ENCODE measurements at regions not wholly inside any gene's neighbourhood (a gene's known extent, or its start where the extent isn't known, plus 50 kb on each side); places are given as distances from the start of the nearest gene placed in this dataset.

DNA sequence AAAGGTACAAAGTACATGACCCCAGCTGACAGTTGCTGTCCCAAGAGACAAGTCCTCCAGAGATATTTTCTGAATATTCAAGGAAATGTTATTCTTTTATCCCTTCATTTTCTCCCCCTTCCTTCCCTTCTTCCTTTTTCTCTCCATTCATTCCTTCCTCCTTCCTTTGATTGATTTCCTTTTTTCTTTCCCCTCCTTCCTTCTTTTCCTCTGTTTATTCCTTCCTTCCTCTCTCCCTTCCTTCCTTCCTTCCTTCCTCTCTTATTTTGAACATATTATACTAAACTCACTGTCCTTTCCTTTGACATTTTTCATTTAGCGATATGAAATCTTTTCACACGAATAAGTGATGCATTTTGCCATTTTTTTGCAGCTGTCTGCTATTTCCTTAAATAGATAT, 73.2 kb upstream of the HDDC2 start:
- DNase-seq (ENCODE audit: low read depth, low spot score) (no peak), ATAC-seq (no peak)
- CTCF ChIA-PET: no interaction called here
- no TSS peak for BruUV-seq (replicated peaks)
- H3K36me3 ChIP-seq (ENCODE audit: control insufficient read depth, insufficient read depth, low read length): no peaks in the 10 kb centered on the region
- no peak overlapping the region for H3K4me3 ChIP-seq (ENCODE audit: low read depth in 2 of 2, low read length in 2 of 2)
- no peak overlapping the region for H3K27ac ChIP-seq (ENCODE audit: low read length)
- intact Hi-C loops (cut with micrococcal nuclease; ENCODE audit: unreplicated experiment) (no loop called here), in situ Hi-C loops (cut with HindIII; ENCODE audit: low pct_unique_long_range_greater_than_20kb, low sequenced_read_pairs) (no loop called here)
- POLR2A ChIA-PET: no interaction called here
- no peak for TF ChIP-seq POLR2AphosphoS5 (IDR thresholded peaks at IDR 0.05; ENCODE audit: low read depth, low read length)
- no peak for TF ChIP-seq TCF7L2 (IDR thresholded peaks at IDR 0.05; ENCODE audit: low read depth, low read length)
- TF ChIP-seq, protein P1, sequence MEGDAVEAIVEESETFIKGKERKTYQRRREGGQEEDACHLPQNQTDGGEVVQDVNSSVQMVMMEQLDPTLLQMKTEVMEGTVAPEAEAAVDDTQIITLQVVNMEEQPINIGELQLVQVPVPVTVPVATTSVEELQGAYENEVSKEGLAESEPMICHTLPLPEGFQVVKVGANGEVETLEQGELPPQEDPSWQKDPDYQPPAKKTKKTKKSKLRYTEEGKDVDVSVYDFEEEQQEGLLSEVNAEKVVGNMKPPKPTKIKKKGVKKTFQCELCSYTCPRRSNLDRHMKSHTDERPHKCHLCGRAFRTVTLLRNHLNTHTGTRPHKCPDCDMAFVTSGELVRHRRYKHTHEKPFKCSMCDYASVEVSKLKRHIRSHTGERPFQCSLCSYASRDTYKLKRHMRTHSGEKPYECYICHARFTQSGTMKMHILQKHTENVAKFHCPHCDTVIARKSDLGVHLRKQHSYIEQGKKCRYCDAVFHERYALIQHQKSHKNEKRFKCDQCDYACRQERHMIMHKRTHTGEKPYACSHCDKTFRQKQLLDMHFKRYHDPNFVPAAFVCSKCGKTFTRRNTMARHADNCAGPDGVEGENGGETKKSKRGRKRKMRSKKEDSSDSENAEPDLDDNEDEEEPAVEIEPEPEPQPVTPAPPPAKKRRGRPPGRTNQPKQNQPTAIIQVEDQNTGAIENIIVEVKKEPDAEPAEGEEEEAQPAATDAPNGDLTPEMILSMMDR (IDR thresholded peaks at IDR 0.05): no peak
- TF ChIP-seq SIN3A (IDR thresholded peaks at IDR 0.05; ENCODE audit: borderline replicate concordance, insufficient read depth, low read depth, low read length): no peak
- TF ChIP-seq, protein P2, sequence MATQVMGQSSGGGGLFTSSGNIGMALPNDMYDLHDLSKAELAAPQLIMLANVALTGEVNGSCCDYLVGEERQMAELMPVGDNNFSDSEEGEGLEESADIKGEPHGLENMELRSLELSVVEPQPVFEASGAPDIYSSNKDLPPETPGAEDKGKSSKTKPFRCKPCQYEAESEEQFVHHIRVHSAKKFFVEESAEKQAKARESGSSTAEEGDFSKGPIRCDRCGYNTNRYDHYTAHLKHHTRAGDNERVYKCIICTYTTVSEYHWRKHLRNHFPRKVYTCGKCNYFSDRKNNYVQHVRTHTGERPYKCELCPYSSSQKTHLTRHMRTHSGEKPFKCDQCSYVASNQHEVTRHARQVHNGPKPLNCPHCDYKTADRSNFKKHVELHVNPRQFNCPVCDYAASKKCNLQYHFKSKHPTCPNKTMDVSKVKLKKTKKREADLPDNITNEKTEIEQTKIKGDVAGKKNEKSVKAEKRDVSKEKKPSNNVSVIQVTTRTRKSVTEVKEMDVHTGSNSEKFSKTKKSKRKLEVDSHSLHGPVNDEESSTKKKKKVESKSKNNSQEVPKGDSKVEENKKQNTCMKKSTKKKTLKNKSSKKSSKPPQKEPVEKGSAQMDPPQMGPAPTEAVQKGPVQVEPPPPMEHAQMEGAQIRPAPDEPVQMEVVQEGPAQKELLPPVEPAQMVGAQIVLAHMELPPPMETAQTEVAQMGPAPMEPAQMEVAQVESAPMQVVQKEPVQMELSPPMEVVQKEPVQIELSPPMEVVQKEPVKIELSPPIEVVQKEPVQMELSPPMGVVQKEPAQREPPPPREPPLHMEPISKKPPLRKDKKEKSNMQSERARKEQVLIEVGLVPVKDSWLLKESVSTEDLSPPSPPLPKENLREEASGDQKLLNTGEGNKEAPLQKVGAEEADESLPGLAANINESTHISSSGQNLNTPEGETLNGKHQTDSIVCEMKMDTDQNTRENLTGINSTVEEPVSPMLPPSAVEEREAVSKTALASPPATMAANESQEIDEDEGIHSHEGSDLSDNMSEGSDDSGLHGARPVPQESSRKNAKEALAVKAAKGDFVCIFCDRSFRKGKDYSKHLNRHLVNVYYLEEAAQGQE (IDR thresholded peaks at IDR 0.05; ENCODE audit: insufficient read depth in 1 of 2, low read depth in 2 of 2, low read length in 1 of 2): no peak
- no peaks in the 10 kb centered on the region for H3K9me3 ChIP-seq (ENCODE audit: control insufficient read depth, insufficient read depth, low read depth, low read length)
- peaks cover 29% of the 10 kb centered on the region for H3K27me3 ChIP-seq (ENCODE audit: control insufficient read depth, insufficient read depth, low read length)
- no peaks in the 10 kb centered on the region for H3K4me1 ChIP-seq (ENCODE audit: control insufficient read depth, insufficient read depth, low read length)

DNA sequence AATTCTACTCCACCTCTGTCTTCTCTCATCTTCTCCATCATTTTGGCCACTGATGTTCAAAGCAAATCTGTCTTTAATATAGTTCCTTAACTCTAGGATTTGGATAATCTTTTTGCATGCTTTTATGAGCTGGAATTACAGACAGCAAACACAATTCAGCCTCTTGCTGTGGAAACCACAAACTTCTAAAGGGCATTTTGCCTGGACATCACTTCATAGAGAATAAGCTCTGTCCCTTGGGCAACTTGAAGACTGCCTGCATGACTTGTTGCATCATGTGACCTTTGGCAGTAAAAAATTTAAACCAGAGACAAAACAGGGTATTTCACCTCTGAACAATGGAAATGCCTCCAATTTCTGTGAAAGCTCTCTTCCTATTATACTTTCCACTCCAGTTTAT, 74.1 kb upstream of the HDDC2 start:
- in situ Hi-C loops (cut with HindIII; ENCODE audit: low pct_unique_long_range_greater_than_20kb, low sequenced_read_pairs) (no loop called here), intact Hi-C loops (cut with micrococcal nuclease; ENCODE audit: unreplicated experiment) (no loop called here)
- Histone ChIP-seq H3K27ac (ENCODE audit: low read length) (no peak overlapping the region), H3K4me3 (ENCODE audit: low read depth in 2 of 2, low read length in 2 of 2) (no peak overlapping the region), H3K9me3 (ENCODE audit: control insufficient read depth, insufficient read depth, low read depth, low read length) (no peaks in the 10 kb centered on the region), H3K36me3 (ENCODE audit: control insufficient read depth, insufficient read depth, low read length) (no peaks in the 10 kb centered on the region), H3K27me3 (ENCODE audit: control insufficient read depth, insufficient read depth, low read length) (peaks cover 29% of the 10 kb centered on the region), H3K4me1 (ENCODE audit: control insufficient read depth, insufficient read depth, low read length) (no peaks in the 10 kb centered on the region)
- POLR2A ChIA-PET: no interaction called here
- no TSS peak for BruUV-seq (replicated peaks)
- ATAC-seq: no peak
- no peak for TF ChIP-seq TCF7L2 (IDR thresholded peaks at IDR 0.05; ENCODE audit: low read depth, low read length)
- TF ChIP-seq SIN3A (IDR thresholded peaks at IDR 0.05; ENCODE audit: borderline replicate concordance, insufficient read depth, low read depth, low read length): no peak
- TF ChIP-seq POLR2AphosphoS5 (IDR thresholded peaks at IDR 0.05; ENCODE audit: low read depth, low read length): no peak
- TF ChIP-seq, protein P1 (IDR thresholded peaks at IDR 0.05): no peak
- TF ChIP-seq, protein P2 (IDR thresholded peaks at IDR 0.05; ENCODE audit: insufficient read depth in 1 of 2, low read depth in 2 of 2, low read length in 1 of 2): no peak
- CTCF ChIA-PET: no interaction called here
- no peak for DNase-seq (ENCODE audit: low read depth, low spot score)
